Mucosa of descending colon (tissue), 3 donors: ENCODE measurements at regions not wholly inside any gene's neighbourhood (a gene's known extent, or its start where the extent isn't known, plus 50 kb on each side); places are given as distances from the start of the nearest gene placed in this dataset.

Source experiments
- ATAC-seq: fragments of 200-7000 bp; cut with Tn5 transposase; one replicate; pipeline ENCODE4 v1.9.1; 2020; ENCODE audit warnings: mild to moderate bottlenecking, moderate library complexity
- DNase-seq, 3 donors: peaks; one replicate each; pipeline ENCODE4 v3.0.0-alpha.2; 2020
- H3K36me3 ChIP-seq: fragments of 200-600 bp; one replicate; pipeline ENCODE4 v1.8.0; 2021; ENCODE audit warnings: low read depth, mild to moderate bottlenecking
- H3K4me1 ChIP-seq: fragments of 200-600 bp; one replicate; pipeline ENCODE4 v1.8.0; 2021; ENCODE audit warnings: low read depth, mild to moderate bottlenecking
- H3K4me3 ChIP-seq: fragments of 200-600 bp; one replicate; pipeline ENCODE4 v1.8.0; 2021; ENCODE audit warnings: mild to moderate bottlenecking
- H3K9me3 ChIP-seq: fragments of 200-600 bp; one replicate; pipeline ENCODE4 v1.8.0; 2021; ENCODE audit warnings: mild to moderate bottlenecking
- intact Hi-C, 2 donors: fragments of 100-400 bp; cut with DNase I in 1 of 2; cut with micrococcal nuclease in 1 of 2; formaldehyde crosslinking; loops; one replicate each; pipeline versions ENCODE4 v1.11.0 to v1.11.1; 2022; cut with DNase I, micrococcal nuclease
- TF ChIP-seq, protein P1 (sequence below): fragments of 200-600 bp; IDR thresholded peaks from one replicate; pipeline ENCODE4 v1.8.0; 2022; ENCODE audit warnings: antibody characterized with exemption, mild to moderate bottlenecking
- donor health status: DM: no; HTN: no; CAD: no; lungs with moderate emphysema.
- donor health status: DM: no; HTN: no; CAD: no.
- donor health status: DM: no; HTN: yes; CAD: no.

DNA sequence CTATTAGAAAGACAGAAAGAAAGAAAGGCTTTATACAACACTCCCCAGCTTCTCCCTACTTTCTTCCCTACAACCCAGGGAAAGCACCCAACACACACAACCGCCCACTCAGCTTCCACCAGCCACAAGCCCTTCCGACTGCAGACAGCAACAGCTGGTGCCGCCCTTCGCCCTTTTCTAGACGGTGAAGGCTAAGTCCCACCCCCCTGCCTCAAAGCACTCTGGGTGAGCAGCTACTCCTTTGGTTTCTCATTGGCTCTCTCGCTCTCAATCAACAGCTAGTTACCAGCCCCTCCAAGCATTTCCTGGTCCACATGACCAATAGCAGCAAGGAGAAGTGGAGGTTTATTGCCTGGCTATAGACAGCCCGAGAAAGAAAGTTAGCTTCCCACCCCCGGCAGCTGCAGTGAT, 230.1 kb upstream of the MOCS1 start:
- intact Hi-C loops: no loop called here
- no peaks in the 10 kb centered on the region for H3K36me3 ChIP-seq
- DNase-seq (no peak), ATAC-seq (no peak)
- no peaks in the 10 kb centered on the region for H3K4me1 ChIP-seq
- no peak overlapping the region for H3K4me3 ChIP-seq
- TF ChIP-seq, protein P1, sequence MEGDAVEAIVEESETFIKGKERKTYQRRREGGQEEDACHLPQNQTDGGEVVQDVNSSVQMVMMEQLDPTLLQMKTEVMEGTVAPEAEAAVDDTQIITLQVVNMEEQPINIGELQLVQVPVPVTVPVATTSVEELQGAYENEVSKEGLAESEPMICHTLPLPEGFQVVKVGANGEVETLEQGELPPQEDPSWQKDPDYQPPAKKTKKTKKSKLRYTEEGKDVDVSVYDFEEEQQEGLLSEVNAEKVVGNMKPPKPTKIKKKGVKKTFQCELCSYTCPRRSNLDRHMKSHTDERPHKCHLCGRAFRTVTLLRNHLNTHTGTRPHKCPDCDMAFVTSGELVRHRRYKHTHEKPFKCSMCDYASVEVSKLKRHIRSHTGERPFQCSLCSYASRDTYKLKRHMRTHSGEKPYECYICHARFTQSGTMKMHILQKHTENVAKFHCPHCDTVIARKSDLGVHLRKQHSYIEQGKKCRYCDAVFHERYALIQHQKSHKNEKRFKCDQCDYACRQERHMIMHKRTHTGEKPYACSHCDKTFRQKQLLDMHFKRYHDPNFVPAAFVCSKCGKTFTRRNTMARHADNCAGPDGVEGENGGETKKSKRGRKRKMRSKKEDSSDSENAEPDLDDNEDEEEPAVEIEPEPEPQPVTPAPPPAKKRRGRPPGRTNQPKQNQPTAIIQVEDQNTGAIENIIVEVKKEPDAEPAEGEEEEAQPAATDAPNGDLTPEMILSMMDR: no peak
- no peaks in the 10 kb centered on the region for H3K9me3 ChIP-seq

DNA sequence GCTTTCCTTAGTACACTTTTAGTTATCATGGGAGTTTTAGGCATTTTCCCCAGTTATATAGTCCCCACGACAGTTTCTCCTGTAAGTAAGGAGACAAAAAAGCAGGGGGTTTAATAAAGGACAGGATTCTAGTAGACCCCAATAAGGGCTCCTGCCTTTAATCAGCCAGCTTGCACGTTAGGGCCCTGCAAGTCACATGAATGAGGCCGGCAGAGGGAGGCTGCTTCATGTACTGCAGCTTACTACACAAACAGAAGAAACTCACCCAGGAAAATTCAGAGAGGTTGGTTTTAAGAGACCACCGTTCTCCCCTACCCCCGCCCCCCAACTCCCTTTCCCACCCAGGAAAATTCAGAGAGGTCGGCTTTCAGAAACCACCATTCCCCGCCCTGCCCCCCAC, 229.7 kb upstream of the MOCS1 start:
- no peak for DNase-seq
- no peak for ATAC-seq
- Histone ChIP-seq H3K4me1 (no peaks in the 10 kb centered on the region), H3K36me3 (no peaks in the 10 kb centered on the region), H3K9me3 (no peaks in the 10 kb centered on the region), H3K4me3 (no peak overlapping the region)
- TF ChIP-seq, protein P1: no peak
- intact Hi-C loops: no loop called here

DNA sequence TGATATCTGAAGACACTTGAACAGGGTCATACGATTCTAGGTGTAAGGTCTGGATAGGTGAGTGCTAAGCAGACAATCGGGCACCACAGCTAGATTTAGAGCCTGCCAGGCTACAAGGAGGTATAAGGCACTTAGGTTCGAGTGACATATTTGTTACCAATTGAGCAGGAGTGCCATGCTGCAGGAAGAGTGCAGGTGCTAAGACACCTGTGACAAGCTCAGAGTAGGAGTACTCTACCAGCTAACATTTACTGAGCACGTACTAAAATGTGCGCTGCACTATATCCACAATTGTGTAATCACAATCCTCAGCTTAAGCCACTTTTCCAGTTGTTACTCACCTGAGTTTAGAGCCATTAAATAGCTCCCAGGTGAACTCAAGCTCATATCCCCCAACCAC, 227.8 kb upstream of the MOCS1 start:
- Histone ChIP-seq H3K4me1 (no peaks in the 10 kb centered on the region), H3K9me3 (no peaks in the 10 kb centered on the region), H3K36me3 (no peaks in the 10 kb centered on the region), H3K4me3 (no peak overlapping the region)
- DNase-seq: no peak
- intact Hi-C loops: no loop called here
- TF ChIP-seq, protein P1: no peak
- no peak for ATAC-seq

DNA sequence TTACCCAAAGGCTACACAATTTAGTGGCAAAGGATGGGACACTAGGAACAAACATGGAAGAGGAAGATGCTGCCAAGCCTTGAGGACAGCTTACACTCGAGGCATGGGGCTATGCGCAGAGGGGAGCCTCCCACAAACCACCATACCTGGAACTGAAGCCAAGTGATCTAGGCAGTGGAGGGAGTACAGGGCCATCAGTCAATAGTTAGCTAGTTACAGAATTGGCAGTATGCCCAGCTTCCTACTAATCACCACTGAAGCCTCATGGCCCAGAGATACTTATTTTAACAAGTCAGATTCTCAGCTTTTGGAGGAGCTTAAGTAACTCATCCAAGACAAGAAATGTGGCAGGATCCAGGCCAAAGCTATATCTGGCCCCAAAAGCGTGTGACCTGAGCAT, 226.6 kb upstream of the MOCS1 start:
- Histone ChIP-seq H3K4me1 (no peaks in the 10 kb centered on the region), H3K4me3 (no peak overlapping the region), H3K36me3 (no peaks in the 10 kb centered on the region), H3K9me3 (no peaks in the 10 kb centered on the region)
- DNase-seq: no peak
- intact Hi-C loops: no loop called here
- ATAC-seq: no peak
- TF ChIP-seq, protein P1: no peak

DNA sequence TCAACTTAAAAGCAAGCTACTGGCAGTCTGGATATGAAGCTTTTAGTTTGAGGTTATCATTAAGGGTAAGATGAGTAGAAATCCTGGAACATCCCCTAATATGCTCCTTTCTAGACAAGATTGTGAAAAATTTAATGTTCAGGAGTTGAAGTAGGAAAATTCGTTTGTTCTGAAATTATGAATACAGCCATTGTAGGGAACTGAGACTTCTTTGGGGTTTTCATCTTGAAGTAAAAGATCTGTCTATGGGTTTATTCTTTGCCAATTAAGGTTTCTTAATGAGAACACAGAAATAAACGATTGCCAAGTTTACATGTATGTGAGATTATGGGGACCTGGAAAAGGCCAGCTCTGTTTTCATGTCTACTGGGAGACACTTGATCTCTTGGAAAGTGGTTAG, 225.6 kb upstream of the MOCS1 start:
- no peaks in the 10 kb centered on the region for H3K36me3 ChIP-seq
- H3K4me3 ChIP-seq: no peak overlapping the region
- TF ChIP-seq, protein P1: no peak
- H3K4me1 ChIP-seq: no peaks in the 10 kb centered on the region
- H3K9me3 ChIP-seq: no peaks in the 10 kb centered on the region
- ATAC-seq (no peak), DNase-seq (no peak)
- intact Hi-C loops: no loop called here

DNA sequence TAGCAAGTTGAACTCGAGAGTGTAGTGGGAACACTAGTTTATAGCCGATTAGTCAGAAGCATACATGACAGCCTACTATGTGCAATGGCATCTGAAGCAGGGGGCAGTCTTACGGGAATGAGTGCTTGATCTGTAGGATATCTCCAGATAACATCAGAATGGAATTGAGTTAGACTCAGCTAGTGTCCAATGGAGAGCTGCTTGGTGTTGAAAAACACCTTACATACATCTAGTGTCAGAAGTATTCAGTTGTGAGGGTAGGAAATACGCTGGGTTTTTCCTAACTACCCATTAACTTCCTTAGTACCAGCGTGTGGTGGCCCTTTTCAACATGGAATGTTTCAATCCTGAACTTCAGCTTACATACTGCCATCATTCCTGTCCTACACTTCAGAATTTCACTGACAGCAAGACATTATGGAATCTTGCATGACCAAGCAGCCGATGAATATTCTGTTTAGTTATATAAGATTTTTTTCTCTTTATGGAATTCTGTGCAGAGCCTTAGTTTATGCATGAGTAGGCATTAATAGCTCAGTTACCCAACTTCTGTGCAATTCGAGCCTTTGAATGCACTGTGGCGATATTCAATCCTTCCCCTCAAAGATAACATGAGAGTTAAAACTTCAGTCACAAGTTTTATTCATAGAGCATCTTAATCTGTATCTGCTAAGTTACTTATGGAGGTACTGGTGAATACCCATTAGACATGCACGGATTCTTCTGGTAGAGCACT, 218.6 kb upstream of the MOCS1 start:
- no peaks in the 10 kb centered on the region for H3K4me1 ChIP-seq
- H3K4me3 ChIP-seq: no peak overlapping the region
- no peaks in the 10 kb centered on the region for H3K9me3 ChIP-seq
- ATAC-seq (no peak), DNase-seq (no peak)
- no peaks in the 10 kb centered on the region for H3K36me3 ChIP-seq
- intact Hi-C loops: no loop called here
- TF ChIP-seq, protein P1: no peak
